SK-N-SH treated with all-trans-retinoic acid at 6 μM for 48 hours (cell line): ENCODE measurements at regions not wholly inside any gene's neighbourhood (a gene's known extent, or its start where the extent isn't known, plus 50 kb on each side); places are given as distances from the start of the nearest gene placed in this dataset.

Experiments
- ATAC-seq: fragments of 200-7000 bp; cut with Tn5 transposase; 3 replicates; pipeline ENCODE4 v1.9.1; 2020; ENCODE audit warnings: mild to moderate bottlenecking, moderate library complexity
- ARNTL ChIP-seq: fragments of 450-650 bp; formaldehyde crosslinking; IDR thresholded peaks from 2 replicates; pipeline ENCODE4 v1.5.0; 2020; ENCODE audit warnings: low read depth, mild to moderate bottlenecking, moderate library complexity, borderline replicate concordance
- BACH2 ChIP-seq: fragments of 250-450 bp; sonication (Bioruptor Pico); IDR thresholded peaks from 2 replicates; pipeline ENCODE4 v1.9.0; 2021; ENCODE audit warnings: mild to moderate bottlenecking, borderline replicate concordance
- CREB5 ChIP-seq: fragments of 250-450 bp; sonication (Bioruptor Pico); IDR thresholded peaks from 2 replicates; pipeline ENCODE4 v1.5.1; 2020; ENCODE audit warnings: low read depth, mild to moderate bottlenecking, moderate library complexity
- CSRNP3 ChIP-seq: fragments of 250-450 bp; sonication (Bioruptor Pico); IDR thresholded peaks from 2 replicates; pipeline ENCODE4 v1.5.1; 2021; ENCODE audit warnings: mild to moderate bottlenecking, moderate library complexity
- ESRRG ChIP-seq: fragments of 250-450 bp; sonication (Bioruptor Pico); IDR thresholded peaks from 2 replicates; pipeline ENCODE4 v1.6.1; 2021; ENCODE audit warnings: mild to moderate bottlenecking
- GLIS3 ChIP-seq: fragments of 250-450 bp; sonication (Bioruptor Pico); IDR thresholded peaks from 2 replicates; pipeline ENCODE4 v1.5.0; 2020; ENCODE audit warnings: mild to moderate bottlenecking, moderate library complexity
- ISL1 ChIP-seq: fragments of 250-450 bp; sonication (Bioruptor Pico); IDR thresholded peaks from 2 replicates; pipeline ENCODE4 v2.1.2; 2022; ENCODE audit warnings: mild to moderate bottlenecking, moderate library complexity
- PATZ1 ChIP-seq: fragments of 250-450 bp; sonication (Bioruptor Pico); IDR thresholded peaks from 2 replicates; pipeline ENCODE4 v1.8.0; 2020; ENCODE audit warnings: mild to moderate bottlenecking, moderate library complexity, borderline replicate concordance
- POU6F1 ChIP-seq: fragments of 250-450 bp; sonication (Bioruptor Pico); IDR thresholded peaks from 2 replicates; pipeline ENCODE4 v1.8.0; 2021; ENCODE audit warnings: low read depth, mild to moderate bottlenecking, moderate library complexity, borderline replicate concordance
- PPARA ChIP-seq: fragments of 250-450 bp; sonication (Bioruptor Pico); IDR thresholded peaks from 2 replicates; pipeline ENCODE4 v1.5.0; 2020; ENCODE audit warnings: mild to moderate bottlenecking, borderline replicate concordance
- SNAI2 ChIP-seq: fragments of 250-450 bp; sonication (Bioruptor Pico); IDR thresholded peaks from 2 replicates; pipeline ENCODE4 v1.5.0; 2020; ENCODE audit warnings: mild to moderate bottlenecking, moderate library complexity
- TCF4 ChIP-seq: fragments of 250-450 bp; sonication (Bioruptor Pico); IDR thresholded peaks from 2 replicates; pipeline ENCODE4 v1.8.0; 2021; ENCODE audit warnings: mild to moderate bottlenecking, moderate library complexity, borderline replicate concordance
- TOX ChIP-seq: fragments of 250-450 bp; sonication (Bioruptor Pico); IDR thresholded peaks from 2 replicates; pipeline ENCODE4 v1.8.0; 2021; ENCODE audit warnings: mild to moderate bottlenecking, moderate library complexity, borderline replicate concordance
- ZC3H10 ChIP-seq: fragments of 250-450 bp; sonication (Bioruptor Pico); IDR thresholded peaks from 2 replicates; pipeline ENCODE4 v1.5.1; 2021; ENCODE audit warnings: mild to moderate bottlenecking, moderate library complexity
- ZFP3 ChIP-seq: fragments of 250-450 bp; sonication (Bioruptor Pico); IDR thresholded peaks from 2 replicates; pipeline ENCODE4 v1.5.0; 2020; ENCODE audit warnings: mild to moderate bottlenecking, moderate library complexity
- ZFP30 ChIP-seq: fragments of 450-650 bp; formaldehyde crosslinking; IDR thresholded peaks from 2 replicates; pipeline ENCODE4 v1.5.0; 2022; ENCODE audit warnings: mild to moderate bottlenecking, moderate library complexity
- ZNF565 ChIP-seq: fragments of 450-650 bp; formaldehyde crosslinking; conservative IDR thresholded peaks from 2 replicates; pipeline ENCODE4 v1.5.0; 2020; ENCODE audit warnings: low read depth, mild to moderate bottlenecking, moderate library complexity
- ZNF70 ChIP-seq: fragments of 450-650 bp; formaldehyde crosslinking; IDR thresholded peaks from 2 replicates; pipeline ENCODE4 v1.5.0; 2020; ENCODE audit warnings: mild to moderate bottlenecking, moderate library complexity
- ZNF8 ChIP-seq: fragments of 450-650 bp; formaldehyde crosslinking; IDR thresholded peaks from 2 replicates; pipeline ENCODE4 v1.5.0; 2020; ENCODE audit warnings: mild to moderate bottlenecking, moderate library complexity

- no peak for ATAC-seq
- TF ChIP-seq ZFP3 (no peak), ESRRG (no peak), ISL1 (CRISPR knock-in tag) (no peak), ZNF8 (no peak), ZFP30 (CRISPR knock-in tag) (no peak), SNAI2 (no peak), POU6F1 (no peak), CREB5 (CRISPR knock-in tag) (no peak), PPARA (CRISPR knock-in tag) (no peak), PATZ1 (CRISPR knock-in tag) (no peak), ZC3H10 (CRISPR knock-in tag) (no peak), ARNTL (CRISPR knock-in tag) (no peak), TOX (CRISPR knock-in tag) (no peak), ZNF70 (CRISPR knock-in tag) (no peak), GLIS3 (no peak)
These were observed 112.5 kb upstream of the UQCRFS1 start for GRCh38 chr19:29325241-29325975.

- ATAC-seq: no peak
- no peak for TF ChIP-seq POU6F1
- no peak for TF ChIP-seq ZFP30 (CRISPR knock-in tag)
- TF ChIP-seq ZFP3: no peak
- TF ChIP-seq ZNF565: no peak
- TF ChIP-seq BACH2 (CRISPR knock-in tag): no peak
- no peak for TF ChIP-seq ARNTL (CRISPR knock-in tag)
- TF ChIP-seq CREB5 (CRISPR knock-in tag): no peak
- no peak for TF ChIP-seq ISL1 (CRISPR knock-in tag)
- no peak for TF ChIP-seq ESRRG
- TF ChIP-seq ZNF70 (CRISPR knock-in tag): no peak
- no peak for TF ChIP-seq PATZ1 (CRISPR knock-in tag)
- TF ChIP-seq CSRNP3 (CRISPR knock-in tag): no peak
- TF ChIP-seq TCF4 (CRISPR knock-in tag): no peak
These were observed 113.4 kb upstream of the UQCRFS1 start for GRCh38 chr19:29326351-29326750.
